Stimulated activated naive B cell treated with anti-CD40 and anti-IgM and Interleukin-4, amounts not matched to agents 10 μg/mL and 1 μg/mL and 100 μg/mL, for 72 hours (primary cell): ENCODE measurements at regions not wholly inside any gene's neighbourhood (a gene's known extent, or its start where the extent isn't known, plus 50 kb on each side); places are given as distances from the start of the nearest gene placed in this dataset.
"Not testable (repeated sequence)": the region's sequence is repeated elsewhere in the genome, so short reads cannot be mapped to it uniquely, and the experiment has no call there.

Experiments
- ATAC-seq, 2 donors: fragments of 150-1000 bp; cut with Tn5 transposase; replicated peaks; 2 replicates each; pipeline ENCODE4 v1.10.0; 2021; ENCODE audit warnings: moderate library complexity in 1 of 2
- DNase-seq: peaks from one replicate; pipeline ENCODE4 v3.0.0; 2021
- H3K27ac Mint-ChIP-seq: one replicate; pipeline ENCODE4 v1.8.0; 2022; ENCODE audit warnings: mild to moderate bottlenecking, mixed read lengths
- H3K27me3 Mint-ChIP-seq, 2 donors: one replicate each; pipeline ENCODE4 v1.8.0; 2022; ENCODE audit warnings: mixed read lengths in 2 of 2
- H3K36me3 Mint-ChIP-seq, 2 donors: one replicate each; pipeline ENCODE4 v1.8.0; 2022; ENCODE audit warnings: mixed read lengths in 2 of 2, mild to moderate bottlenecking in 1 of 2
- H3K4me1 Mint-ChIP-seq, 2 donors: one replicate each; pipeline ENCODE4 v1.8.0; 2022; ENCODE audit warnings: mixed read lengths in 2 of 2, mild to moderate bottlenecking in 1 of 2
- H3K4me3 Mint-ChIP-seq, 2 donors: one replicate each; pipeline ENCODE4 v1.8.0; 2022; ENCODE audit warnings: mild to moderate bottlenecking in 2 of 2, mixed read lengths in 2 of 2, moderate library complexity in 1 of 2
- H3K9me3 Mint-ChIP-seq, 2 donors: one replicate each; pipeline ENCODE4 v1.8.0; 2022; ENCODE audit warnings: mixed read lengths in 2 of 2, mild to moderate bottlenecking in 1 of 2

DNA sequence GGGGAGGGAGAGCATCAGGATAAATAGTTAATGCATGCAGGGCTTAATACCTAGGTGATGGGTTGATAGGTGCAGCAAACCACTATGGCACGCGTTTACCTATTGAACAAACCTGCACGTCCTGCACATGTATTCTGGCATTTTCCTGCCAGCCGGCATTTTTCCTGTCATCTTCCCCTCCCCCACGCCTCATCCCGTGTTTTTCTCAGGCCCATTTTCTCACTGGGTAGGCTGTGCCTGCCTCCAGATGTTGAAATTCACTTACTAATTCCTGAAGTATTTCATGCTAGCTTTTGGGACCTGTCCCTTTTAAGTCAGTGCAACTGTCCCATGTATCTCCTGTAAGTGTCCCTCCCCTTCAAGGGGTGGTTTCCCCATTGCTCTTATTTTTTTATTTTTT lies 220.3 kb upstream of the NPY start:
- no peak for ATAC-seq
- Mint-ChIP-seq H3K9me3 (peaks cover 0 to 5% of the 10 kb centered on the region in 2 donors), H3K27me3 (peaks cover 4 to 5% of the 10 kb centered on the region in 2 donors), H3K4me3 (no peak overlapping the region), H3K36me3 (no peaks in the 10 kb centered on the region), H3K27ac (no peak overlapping the region), H3K4me1 (no peaks in the 10 kb centered on the region)
- DNase-seq: no peak

DNA sequence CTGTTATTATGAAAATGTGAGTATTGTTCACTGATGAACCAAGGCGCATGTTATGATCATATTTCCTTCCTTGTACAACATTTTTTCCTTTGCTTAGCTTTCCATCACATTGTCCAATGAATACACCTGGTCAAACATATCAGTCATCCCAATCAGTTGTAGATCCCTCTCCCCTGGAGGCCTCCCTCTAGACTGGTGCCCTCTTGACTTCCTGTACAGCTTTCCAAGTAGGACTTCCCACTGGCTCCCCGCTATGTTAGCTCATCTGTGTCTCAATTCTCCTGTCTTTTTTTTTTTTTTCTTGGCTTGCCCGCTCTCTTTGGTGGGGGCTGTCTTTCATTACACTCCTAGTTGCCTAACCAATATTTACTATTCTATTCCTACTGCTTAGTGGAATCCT lies 214.2 kb upstream of the NPY start:
- Mint-ChIP-seq H3K36me3 (no peaks in the 10 kb centered on the region), H3K27me3 (peaks cover 0 to 5% of the 10 kb centered on the region in 2 donors), H3K27ac (no peak overlapping the region), H3K9me3 (peaks cover 0 to 2% of the 10 kb centered on the region in 2 donors), H3K4me1 (no peaks in the 10 kb centered on the region), H3K4me3 (no peak overlapping the region)
- ATAC-seq (no peak), DNase-seq (no peak)

DNA sequence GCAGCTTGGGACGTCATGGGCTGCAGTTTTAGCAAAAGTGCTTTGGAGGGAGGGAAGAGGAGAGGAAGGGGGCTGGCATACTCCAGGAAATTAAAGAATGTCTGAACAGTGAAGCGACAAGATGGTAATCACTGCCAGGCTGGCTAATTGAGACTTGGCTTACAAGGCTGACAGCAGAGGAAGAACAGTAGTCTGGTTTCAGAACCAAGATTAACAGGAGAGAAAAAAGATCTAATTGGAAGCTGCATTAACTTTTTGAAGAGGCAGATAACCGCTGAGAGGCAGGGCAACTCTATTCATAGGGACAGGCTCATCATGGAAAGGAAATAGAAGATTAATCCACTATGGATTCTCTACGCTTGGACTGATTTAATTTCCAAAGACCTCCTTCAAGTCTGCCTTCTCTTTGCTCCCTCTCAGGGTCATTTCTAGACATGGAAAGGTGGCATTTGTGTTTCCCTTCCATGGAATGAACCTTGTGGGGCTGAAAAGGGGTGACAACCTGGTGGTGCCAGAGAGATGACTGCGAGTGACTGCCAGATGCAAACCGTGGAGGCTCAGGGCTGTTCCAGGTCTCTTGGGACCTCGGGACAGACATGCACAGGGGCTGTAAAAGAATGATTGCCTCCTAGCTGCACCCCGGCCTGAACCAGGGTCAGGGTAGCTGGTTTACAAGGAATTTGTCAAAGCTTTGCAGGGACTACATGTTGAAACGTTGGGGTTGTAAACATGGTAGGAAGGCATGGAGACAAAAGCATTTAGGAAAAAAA lies 210.2 kb upstream of the NPY start:
- no peaks in the 10 kb centered on the region for H3K9me3 Mint-ChIP-seq
- H3K36me3 Mint-ChIP-seq: no peaks in the 10 kb centered on the region
- H3K4me3 Mint-ChIP-seq: no peak overlapping the region
- ATAC-seq (no peak), DNase-seq (no peak)
- peaks cover 5 to 6% of the 10 kb centered on the region in 2 donors for H3K27me3 Mint-ChIP-seq
- no peak overlapping the region for H3K27ac Mint-ChIP-seq
- H3K4me1 Mint-ChIP-seq: no peaks in the 10 kb centered on the region

GRCh38 chr7:24075426-24075810 lies 208.6 kb upstream of the NPY start:
- no peak for DNase-seq
- H3K27me3 Mint-ChIP-seq: peaks cover 6 to 11% of the 10 kb centered on the region in 2 donors
- no peaks in the 10 kb centered on the region for H3K4me1 Mint-ChIP-seq
- H3K27ac Mint-ChIP-seq: no peak overlapping the region
- H3K9me3 Mint-ChIP-seq: no peaks in the 10 kb centered on the region
- H3K36me3 Mint-ChIP-seq: no peaks in the 10 kb centered on the region
- no peak for ATAC-seq
- no peak overlapping the region for H3K4me3 Mint-ChIP-seq

DNA sequence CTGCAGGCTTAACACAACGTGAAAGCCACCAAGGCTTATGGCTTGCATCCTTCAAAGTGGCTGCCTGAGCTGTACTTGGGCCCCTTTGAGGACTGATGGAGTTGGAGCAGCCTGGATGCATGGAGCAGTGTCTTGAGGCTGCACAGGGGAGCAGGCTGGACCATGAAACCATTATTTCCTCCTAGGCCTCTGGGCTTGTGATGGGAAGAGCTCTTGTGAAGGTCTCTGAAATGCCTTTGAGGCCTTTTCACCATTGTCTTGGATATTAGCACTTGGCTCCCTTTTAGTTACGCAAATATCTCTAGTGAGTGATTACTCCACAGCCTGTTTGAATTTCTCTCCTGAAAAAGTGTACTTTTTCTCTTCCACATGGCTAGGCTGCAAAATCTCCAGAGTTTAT lies 201.2 kb upstream of the NPY start:
- DNase-seq (no peak), ATAC-seq (no peak)
- H3K36me3 Mint-ChIP-seq: no peaks in the 10 kb centered on the region
- H3K9me3 Mint-ChIP-seq: peaks cover 13 to 14% of the 10 kb centered on the region in 2 donors
- peaks cover 0 to 6% of the 10 kb centered on the region in 2 donors for H3K27me3 Mint-ChIP-seq
- H3K4me1 Mint-ChIP-seq: no peaks in the 10 kb centered on the region
- H3K4me3 Mint-ChIP-seq: no peak overlapping the region
- no peak overlapping the region for H3K27ac Mint-ChIP-seq

DNA sequence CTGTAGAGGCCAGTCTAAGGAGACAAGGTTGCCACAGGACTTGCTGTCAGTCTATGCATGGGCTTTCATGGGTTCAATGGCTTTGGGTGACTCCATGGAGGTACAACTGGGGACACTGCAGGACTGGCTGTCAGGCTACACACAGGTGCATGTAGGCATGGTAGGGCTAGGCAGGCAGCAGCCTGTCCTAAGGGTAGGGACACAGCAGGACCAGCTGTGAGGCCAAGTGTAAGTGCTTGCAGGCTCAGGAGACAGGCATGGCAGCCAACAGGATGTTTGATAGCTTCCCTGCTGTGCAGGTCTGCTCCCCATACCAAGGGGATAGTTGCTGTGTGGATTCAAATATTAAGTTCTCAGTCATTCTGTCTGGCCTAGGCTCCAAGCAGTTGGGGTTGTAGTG lies 181.0 kb upstream of the NPY start:
- no peak for DNase-seq
- Mint-ChIP-seq H3K4me1 (no peaks in the 10 kb centered on the region), H3K9me3 (peaks cover 0 to 13% of the 10 kb centered on the region in 2 donors), H3K27ac (no peak overlapping the region), H3K27me3 (peaks cover 0 to 4% of the 10 kb centered on the region in 2 donors), H3K36me3 (no peaks in the 10 kb centered on the region), H3K4me3 (no peak overlapping the region)
- ATAC-seq: no peak

- no peak for DNase-seq
- H3K36me3 Mint-ChIP-seq: no peaks in the 10 kb centered on the region
- ATAC-seq: no peak
- no peak overlapping the region for H3K27ac Mint-ChIP-seq
- no peak overlapping the region for H3K4me3 Mint-ChIP-seq
- H3K4me1 Mint-ChIP-seq: no peaks in the 10 kb centered on the region
- H3K9me3 Mint-ChIP-seq: no peaks in the 10 kb centered on the region
- H3K27me3 Mint-ChIP-seq: peaks cover 0 to 4% of the 10 kb centered on the region in 2 donors
Measured at GRCh38 chr7:24108906-24109376, 175.0 kb upstream of the NPY start.

- Mint-ChIP-seq H3K4me3 (no peak overlapping the region), H3K27me3 (peaks cover 0 to 4% of the 10 kb centered on the region in 2 donors), H3K36me3 (no peaks in the 10 kb centered on the region), H3K27ac (no peak overlapping the region), H3K9me3 (no peaks in the 10 kb centered on the region), H3K4me1 (no peaks in the 10 kb centered on the region)
- ATAC-seq: no peak
- no peak for DNase-seq
Measured at GRCh38 chr7:24110056-24110455, 173.9 kb upstream of the NPY start.

- no peak overlapping the region for H3K4me3 Mint-ChIP-seq
- H3K27me3 Mint-ChIP-seq: peaks cover 3 to 15% of the 10 kb centered on the region in 2 donors
- DNase-seq: no peak
- ATAC-seq: no peak
- no peaks in the 10 kb centered on the region for H3K36me3 Mint-ChIP-seq
- H3K9me3 Mint-ChIP-seq: no peaks in the 10 kb centered on the region
- no peak overlapping the region for H3K27ac Mint-ChIP-seq
- no peaks in the 10 kb centered on the region for H3K4me1 Mint-ChIP-seq
Measured at GRCh38 chr7:24113506-24113905, 170.5 kb upstream of the NPY start.

- no peak for DNase-seq
- H3K4me3 Mint-ChIP-seq: no peak overlapping the region
- H3K27ac Mint-ChIP-seq: no peak overlapping the region
- H3K9me3 Mint-ChIP-seq: no peaks in the 10 kb centered on the region
- no peaks in the 10 kb centered on the region for H3K4me1 Mint-ChIP-seq
- H3K27me3 Mint-ChIP-seq: peaks cover 3 to 15% of the 10 kb centered on the region in 2 donors
- ATAC-seq: no peak
- no peaks in the 10 kb centered on the region for H3K36me3 Mint-ChIP-seq
Measured at GRCh38 chr7:24115661-24116060, 168.3 kb upstream of the NPY start.

DNA sequence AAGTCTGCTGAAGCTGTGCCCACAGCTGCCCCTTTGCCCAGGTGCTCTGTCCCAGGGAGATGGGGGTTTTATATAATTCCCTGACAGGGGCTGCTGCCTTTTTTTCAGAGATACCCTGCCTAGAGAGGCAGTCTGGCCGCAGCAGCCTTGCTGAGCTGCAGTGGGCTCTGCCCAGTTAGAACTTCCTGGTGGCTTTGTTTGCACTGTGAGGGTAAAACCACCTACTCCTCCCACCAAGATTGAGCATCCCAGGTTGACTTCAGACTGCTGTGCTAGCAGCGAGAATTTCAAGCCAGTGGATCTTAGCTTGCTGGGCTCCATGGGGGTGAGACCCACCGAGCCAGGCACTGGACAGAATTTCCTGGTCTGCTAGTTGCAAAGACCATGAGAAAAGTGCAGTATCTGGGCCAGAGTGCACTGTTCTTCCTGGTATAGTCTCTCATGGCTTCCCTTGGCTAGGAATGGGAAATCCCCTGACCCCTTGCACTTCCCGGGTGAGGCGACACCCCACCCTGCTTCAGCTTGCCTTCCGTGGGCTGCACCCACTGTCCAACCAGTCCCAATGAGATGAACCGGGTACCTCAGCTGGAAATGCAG lies 166.0 kb upstream of the NPY start:
- not testable (repeated sequence) for H3K4me3 Mint-ChIP-seq, ATAC-seq, H3K9me3 Mint-ChIP-seq, H3K4me1 Mint-ChIP-seq, DNase-seq, H3K27ac Mint-ChIP-seq, H3K36me3 Mint-ChIP-seq
- H3K27me3 Mint-ChIP-seq: peaks cover 3 to 15% of the 10 kb centered on the region in 2 donors

DNA sequence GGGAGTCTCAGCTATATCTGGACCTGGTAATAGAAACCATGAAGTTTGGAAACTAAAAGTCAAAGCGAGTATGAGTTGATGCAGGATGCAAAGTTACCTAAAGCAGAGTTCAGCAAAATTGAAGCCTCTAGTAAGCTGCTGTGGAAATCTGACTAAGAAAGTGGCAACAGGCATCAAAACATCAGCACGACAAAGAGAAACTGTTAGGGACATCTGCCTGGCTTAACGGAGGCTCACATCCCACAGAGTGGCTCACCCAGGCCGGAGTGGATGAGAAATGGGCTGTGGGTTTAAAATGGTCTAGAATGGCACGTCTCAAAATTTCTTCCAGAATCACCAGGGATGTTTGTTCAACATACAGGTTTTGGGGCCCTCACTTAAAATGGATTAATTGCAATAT lies 164.1 kb upstream of the NPY start:
- ATAC-seq: no peak
- Mint-ChIP-seq H3K27ac (no peak overlapping the region), H3K4me3 (no peak overlapping the region), H3K9me3 (no peaks in the 10 kb centered on the region), H3K36me3 (no peaks in the 10 kb centered on the region), H3K27me3 (peaks cover 3 to 15% of the 10 kb centered on the region in 2 donors), H3K4me1 (no peaks in the 10 kb centered on the region)
- DNase-seq: no peak

DNA sequence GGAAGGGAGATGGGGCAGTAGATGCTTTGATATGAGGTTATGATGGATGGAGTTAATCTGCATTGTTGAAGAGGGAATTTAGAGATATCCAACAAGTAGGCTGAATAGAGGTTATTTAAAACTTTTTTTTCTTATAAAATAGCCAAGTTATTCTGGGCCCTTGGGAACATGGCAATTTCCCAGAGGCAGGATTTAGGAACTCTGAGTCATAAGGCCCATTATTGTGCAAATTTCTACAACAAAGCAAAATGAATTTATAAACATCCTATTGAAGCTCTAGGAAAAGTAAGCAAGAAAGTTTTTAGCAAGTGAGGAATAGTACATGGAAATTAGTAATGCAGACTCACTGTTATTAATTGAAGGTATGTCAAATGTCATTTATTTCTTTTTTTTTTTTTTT lies 160.9 kb upstream of the NPY start:
- Mint-ChIP-seq H3K4me1 (no peaks in the 10 kb centered on the region), H3K9me3 (peaks cover 0 to 3% of the 10 kb centered on the region in 2 donors), H3K27me3 (no peaks in the 10 kb centered on the region), H3K4me3 (no peak overlapping the region), H3K27ac (no peak overlapping the region), H3K36me3 (no peaks in the 10 kb centered on the region)
- DNase-seq (no peak), ATAC-seq (no peak)

GRCh38 chr7:24125765-24126164 lies 158.2 kb upstream of the NPY start:
- Mint-ChIP-seq H3K27ac (no peak overlapping the region), H3K4me3 (no peak overlapping the region), H3K36me3 (no peaks in the 10 kb centered on the region), H3K27me3 (no peaks in the 10 kb centered on the region), H3K9me3 (peaks cover 0 to 3% of the 10 kb centered on the region in 2 donors), H3K4me1 (no peaks in the 10 kb centered on the region)
- no peak for DNase-seq
- ATAC-seq: no peak

- Mint-ChIP-seq H3K4me1 (no peaks in the 10 kb centered on the region), H3K27me3 (no peaks in the 10 kb centered on the region), H3K4me3 (no peak overlapping the region), H3K9me3 (peaks cover 0 to 3% of the 10 kb centered on the region in 2 donors), H3K27ac (no peak overlapping the region), H3K36me3 (no peaks in the 10 kb centered on the region)
- ATAC-seq: no peak
- DNase-seq: no peak
Measured at GRCh38 chr7:24127930-24128329, 156.1 kb upstream of the NPY start.
